ENCODE measurements at regions not wholly inside any gene's neighbourhood (a gene's known extent, or its start where the extent isn't known, plus 50 kb on each side); places are given as distances from the start of the nearest gene placed in this dataset.
A peak's percentile ranks its signal among the peaks of the same experiment; 100 is the strongest.

DNA sequence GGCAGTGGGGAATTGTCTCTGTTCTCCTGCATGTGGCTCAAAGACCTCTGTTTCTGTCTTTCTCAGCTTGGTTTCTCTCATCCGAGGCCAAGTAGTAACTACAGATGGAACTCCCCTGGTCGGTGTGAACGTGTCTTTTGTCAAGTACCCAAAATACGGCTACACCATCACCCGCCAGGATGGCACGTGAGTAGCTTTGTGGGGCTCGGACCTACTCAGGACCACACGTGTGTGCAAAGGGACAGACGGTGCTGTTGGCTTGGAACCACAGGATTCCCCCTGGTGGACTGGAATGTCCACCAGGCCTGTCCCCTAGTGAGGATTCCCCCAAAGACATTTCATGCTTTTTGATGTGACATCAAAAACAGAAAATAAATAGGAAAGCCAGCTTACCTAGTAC is 96.3 kb upstream of the WWC1 start:
- intact Hi-C loops (cut with micrococcal nuclease; ENCODE audit: unreplicated experiment), result no loop called here
- no TSS peak for BruUV-seq (replicated peaks)
- POLR2A ChIA-PET, result interaction anchor here (1.1 kb wide), 1 partner anchor 33 kb away, joined by 7 read pairs; no protein-coding TSS in a partner anchor
- Histone ChIP-seq H3K9ac (ENCODE audit: control insufficient read depth, insufficient read depth, low read length) (no peak overlapping the region), H4K20me1 (ENCODE audit: control insufficient read depth, insufficient read depth) (no peaks in the 10 kb centered on the region), H3K4me1 (ENCODE audit: control insufficient read depth, insufficient read depth, low read length) (no peaks in the 10 kb centered on the region), H2AFZ (ENCODE audit: control insufficient read depth, low read depth, low read length) (no peak overlapping the region), H3K9me3 (replicated peaks; ENCODE audit: control insufficient read depth, insufficient read depth, low read length) (no peaks in the 10 kb centered on the region), H3K36me3 (ENCODE audit: control insufficient read depth in 2 of 2, insufficient read depth in 2 of 2, low read length in 1 of 2) (no peaks in the 10 kb centered on the region), H3K4me2 (ENCODE audit: control insufficient read depth, insufficient read depth) (no peak overlapping the region), H3K27ac (ENCODE audit: control insufficient read depth, insufficient read depth) (no peak overlapping the region), H3K4me3 (no peak overlapping the region), H3K27me3 (replicated peaks in 1 of 2; ENCODE audit: control insufficient read depth in 2 of 2, insufficient read depth in 2 of 2, low read length in 1 of 2) (peaks cover 2 to 3% of the 10 kb centered on the region in 2 experiments; a peak in 2 of 4 replicates), H3K79me2 (ENCODE audit: control insufficient read depth, insufficient read depth, low read length) (no peaks in the 10 kb centered on the region)
- no peak for FAIRE-seq
- RAD21 ChIA-PET (ENCODE audit: unreplicated experiment), result no interaction called here
- 36% methylated on average over 9 of the region's 9 CpGs for WGBS (ENCODE audit: insufficient coverage, insufficient replicate concordance, low lambda C conversion rate, missing lambda C conversion rate)
- SMC1A ChIA-PET (ENCODE audit: uncharacterized antibody, unreplicated experiment), result interaction anchor here (0.6 to 3.2 kb wide), 4 partner anchors 10 to 43 kb away, joined by 3 to 15 read pairs (median 3); no protein-coding TSS in a partner anchor
- CTCF ChIA-PET, result no interaction called here
- in situ Hi-C loops (cut with MboI), result no loop called here
- no peak for DNase-seq (ENCODE audit: low read depth, low spot score)
- no peak for ATAC-seq
- no peak for TF ChIP-seq ZNF207 (IDR thresholded peaks at IDR 0.05; ENCODE audit: borderline replicate concordance)
- no peak for TF ChIP-seq NFYB (IDR thresholded peaks at IDR 0.05; ENCODE audit: insufficient read depth, low read depth, low read length)
- TF ChIP-seq ZNF384 (IDR thresholded peaks at IDR 0.05; ENCODE audit: borderline replicate concordance, low read depth, low read length), result no peak
- TF ChIP-seq SRF (IDR thresholded peaks at IDR 0.05; ENCODE audit: low read depth in 2 of 2, low read length in 2 of 2), result no peak
- TF ChIP-seq RB1 (IDR thresholded peaks at IDR 0.05; ENCODE audit: borderline replicate concordance), result no peak
- no peak for TF ChIP-seq IKZF1 (conservative IDR thresholded peaks at IDR 0.05)
- TF ChIP-seq, protein P1, sequence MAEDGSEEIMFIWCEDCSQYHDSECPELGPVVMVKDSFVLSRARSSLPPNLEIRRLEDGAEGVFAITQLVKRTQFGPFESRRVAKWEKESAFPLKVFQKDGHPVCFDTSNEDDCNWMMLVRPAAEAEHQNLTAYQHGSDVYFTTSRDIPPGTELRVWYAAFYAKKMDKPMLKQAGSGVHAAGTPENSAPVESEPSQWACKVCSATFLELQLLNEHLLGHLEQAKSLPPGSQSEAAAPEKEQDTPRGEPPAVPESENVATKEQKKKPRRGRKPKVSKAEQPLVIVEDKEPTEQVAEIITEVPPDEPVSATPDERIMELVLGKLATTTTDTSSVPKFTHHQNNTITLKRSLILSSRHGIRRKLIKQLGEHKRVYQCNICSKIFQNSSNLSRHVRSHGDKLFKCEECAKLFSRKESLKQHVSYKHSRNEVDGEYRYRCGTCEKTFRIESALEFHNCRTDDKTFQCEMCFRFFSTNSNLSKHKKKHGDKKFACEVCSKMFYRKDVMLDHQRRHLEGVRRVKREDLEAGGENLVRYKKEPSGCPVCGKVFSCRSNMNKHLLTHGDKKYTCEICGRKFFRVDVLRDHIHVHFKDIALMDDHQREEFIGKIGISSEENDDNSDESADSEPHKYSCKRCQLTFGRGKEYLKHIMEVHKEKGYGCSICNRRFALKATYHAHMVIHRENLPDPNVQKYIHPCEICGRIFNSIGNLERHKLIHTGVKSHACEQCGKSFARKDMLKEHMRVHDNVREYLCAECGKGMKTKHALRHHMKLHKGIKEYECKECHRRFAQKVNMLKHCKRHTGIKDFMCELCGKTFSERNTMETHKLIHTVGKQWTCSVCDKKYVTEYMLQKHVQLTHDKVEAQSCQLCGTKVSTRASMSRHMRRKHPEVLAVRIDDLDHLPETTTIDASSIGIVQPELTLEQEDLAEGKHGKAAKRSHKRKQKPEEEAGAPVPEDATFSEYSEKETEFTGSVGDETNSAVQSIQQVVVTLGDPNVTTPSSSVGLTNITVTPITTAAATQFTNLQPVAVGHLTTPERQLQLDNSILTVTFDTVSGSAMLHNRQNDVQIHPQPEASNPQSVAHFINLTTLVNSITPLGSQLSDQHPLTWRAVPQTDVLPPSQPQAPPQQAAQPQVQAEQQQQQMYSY (CRISPR knock-in tag; IDR thresholded peaks at IDR 0.05), result no peak
- TF ChIP-seq EGR1 (IDR thresholded peaks at IDR 0.05; ENCODE audit: borderline replicate concordance in 1 of 2, low read depth in 2 of 2, low read length in 2 of 2), result no peak
- TF ChIP-seq PAX5 (IDR thresholded peaks at IDR 0.05; ENCODE audit: borderline replicate concordance, low read depth, low read length), result no peak
- TF ChIP-seq CHD2 (IDR thresholded peaks at IDR 0.05; ENCODE audit: borderline replicate concordance, low read depth, low read length), result no peak
- TF ChIP-seq MLLT1 (IDR thresholded peaks at IDR 0.05), result no peak
- no peak for TF ChIP-seq FOS (IDR thresholded peaks at IDR 0.05; ENCODE audit: borderline replicate concordance, extremely low read depth, insufficient read length)
- no peak for TF ChIP-seq TBL1XR1 (IDR thresholded peaks at IDR 0.05; ENCODE audit: low read depth, low read length)
- TF ChIP-seq, protein P2, sequence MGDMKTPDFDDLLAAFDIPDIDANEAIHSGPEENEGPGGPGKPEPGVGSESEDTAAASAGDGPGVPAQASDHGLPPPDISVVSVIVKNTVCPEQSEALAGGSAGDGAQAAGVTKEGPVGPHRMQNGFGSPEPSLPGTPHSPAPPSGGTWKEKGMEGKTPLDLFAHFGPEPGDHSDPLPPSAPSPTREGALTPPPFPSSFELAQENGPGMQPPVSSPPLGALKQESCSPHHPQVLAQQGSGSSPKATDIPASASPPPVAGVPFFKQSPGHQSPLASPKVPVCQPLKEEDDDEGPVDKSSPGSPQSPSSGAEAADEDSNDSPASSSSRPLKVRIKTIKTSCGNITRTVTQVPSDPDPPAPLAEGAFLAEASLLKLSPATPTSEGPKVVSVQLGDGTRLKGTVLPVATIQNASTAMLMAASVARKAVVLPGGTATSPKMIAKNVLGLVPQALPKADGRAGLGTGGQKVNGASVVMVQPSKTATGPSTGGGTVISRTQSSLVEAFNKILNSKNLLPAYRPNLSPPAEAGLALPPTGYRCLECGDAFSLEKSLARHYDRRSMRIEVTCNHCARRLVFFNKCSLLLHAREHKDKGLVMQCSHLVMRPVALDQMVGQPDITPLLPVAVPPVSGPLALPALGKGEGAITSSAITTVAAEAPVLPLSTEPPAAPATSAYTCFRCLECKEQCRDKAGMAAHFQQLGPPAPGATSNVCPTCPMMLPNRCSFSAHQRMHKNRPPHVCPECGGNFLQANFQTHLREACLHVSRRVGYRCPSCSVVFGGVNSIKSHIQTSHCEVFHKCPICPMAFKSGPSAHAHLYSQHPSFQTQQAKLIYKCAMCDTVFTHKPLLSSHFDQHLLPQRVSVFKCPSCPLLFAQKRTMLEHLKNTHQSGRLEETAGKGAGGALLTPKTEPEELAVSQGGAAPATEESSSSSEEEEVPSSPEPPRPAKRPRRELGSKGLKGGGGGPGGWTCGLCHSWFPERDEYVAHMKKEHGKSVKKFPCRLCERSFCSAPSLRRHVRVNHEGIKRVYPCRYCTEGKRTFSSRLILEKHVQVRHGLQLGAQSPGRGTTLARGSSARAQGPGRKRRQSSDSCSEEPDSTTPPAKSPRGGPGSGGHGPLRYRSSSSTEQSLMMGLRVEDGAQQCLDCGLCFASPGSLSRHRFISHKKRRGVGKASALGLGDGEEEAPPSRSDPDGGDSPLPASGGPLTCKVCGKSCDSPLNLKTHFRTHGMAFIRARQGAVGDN (IDR thresholded peaks at IDR 0.05), result 0 out of 2 replicates have a peak, but pooled peaks have one; percentile 26
- no peak for TF ChIP-seq EED (IDR thresholded peaks at IDR 0.05; ENCODE audit: low read depth)

Data from GM12878 (cell line).